ENCODE measurements at regions not wholly inside any gene's neighbourhood (a gene's known extent, or its start where the extent isn't known, plus 50 kb on each side); places are given as distances from the start of the nearest gene placed in this dataset.

- no peak for TF ChIP-seq CTCF (IDR thresholded peaks at IDR 0.05; ENCODE audit: insufficient read depth, low read length, poor library complexity, severe bottlenecking)
- DNase-seq (ENCODE audit: low read depth) = no peak
- no peak overlapping the region for H3K4me3 ChIP-seq (ENCODE audit: low read depth, low read length)
- no peaks in the 10 kb centered on the region for H3K36me3 ChIP-seq (ENCODE audit: control insufficient read depth, insufficient read depth, low read length)
- H3K27me3 ChIP-seq (ENCODE audit: control insufficient read depth, insufficient read depth, low read length) = peaks cover 2% of the 10 kb centered on the region
These were observed 71.5 kb upstream of the PPP2R2D start for GRCh38 chr10:131829156-131829930.

GRCh38 chr10:131830446-131831130, 70.2 kb upstream of the PPP2R2D start:
- no peak for TF ChIP-seq CTCF (IDR thresholded peaks at IDR 0.05; ENCODE audit: insufficient read depth, low read length, poor library complexity, severe bottlenecking)
- DNase-seq (ENCODE audit: low read depth) = no peak
- Histone ChIP-seq H3K36me3 (ENCODE audit: control insufficient read depth, insufficient read depth, low read length) (no peaks in the 10 kb centered on the region), H3K4me3 (ENCODE audit: low read depth, low read length) (no peak overlapping the region), H3K27me3 (ENCODE audit: control insufficient read depth, insufficient read depth, low read length) (no peaks in the 10 kb centered on the region)

GRCh38 chr10:131831561-131831960, 69.2 kb upstream of the PPP2R2D start:
- no peak for DNase-seq (ENCODE audit: low read depth)
- Histone ChIP-seq H3K27me3 (ENCODE audit: control insufficient read depth, insufficient read depth, low read length) (no peaks in the 10 kb centered on the region), H3K4me3 (ENCODE audit: low read depth, low read length) (no peak overlapping the region), H3K36me3 (ENCODE audit: control insufficient read depth, insufficient read depth, low read length) (no peaks in the 10 kb centered on the region)
- TF ChIP-seq CTCF (IDR thresholded peaks at IDR 0.05; ENCODE audit: insufficient read depth, low read length, poor library complexity, severe bottlenecking) = no peak

GRCh38 chr10:131832056-131832685, 68.6 kb upstream of the PPP2R2D start:
- DNase-seq (ENCODE audit: low read depth) = no peak
- no peak for TF ChIP-seq CTCF (IDR thresholded peaks at IDR 0.05; ENCODE audit: insufficient read depth, low read length, poor library complexity, severe bottlenecking)

GRCh38 chr10:131833013-131833412, 67.8 kb upstream of the PPP2R2D start:
- Histone ChIP-seq H3K4me3 (ENCODE audit: low read depth, low read length) (no peak overlapping the region), H3K27me3 (ENCODE audit: control insufficient read depth, insufficient read depth, low read length) (no peaks in the 10 kb centered on the region), H3K36me3 (ENCODE audit: control insufficient read depth, insufficient read depth, low read length) (no peaks in the 10 kb centered on the region)
- DNase-seq (ENCODE audit: low read depth) = no peak
- TF ChIP-seq CTCF (IDR thresholded peaks at IDR 0.05; ENCODE audit: insufficient read depth, low read length, poor library complexity, severe bottlenecking) = no peak

More at GRCh38 chr10:131832056-131832685, 68.6 kb upstream of the PPP2R2D start:
- H3K4me3 ChIP-seq (ENCODE audit: low read depth, low read length) = no peak overlapping the region
- H3K36me3 ChIP-seq (ENCODE audit: control insufficient read depth, insufficient read depth, low read length) = no peaks in the 10 kb centered on the region
- no peaks in the 10 kb centered on the region for H3K27me3 ChIP-seq (ENCODE audit: control insufficient read depth, insufficient read depth, low read length)

Measured in kidney epithelial cell (primary cell).